SK-N-SH treated with all-trans-retinoic acid at 6 μM for 48 hours (cell line): ENCODE measurements at regions not wholly inside any gene's neighbourhood (a gene's known extent, or its start where the extent isn't known, plus 50 kb on each side); places are given as distances from the start of the nearest gene placed in this dataset.

Experiments
- ATAC-seq: fragments of 200-7000 bp; cut with Tn5 transposase; 3 replicates; pipeline ENCODE4 v1.9.1; 2020; ENCODE audit warnings: mild to moderate bottlenecking, moderate library complexity
- ARNTL ChIP-seq: fragments of 450-650 bp; formaldehyde crosslinking; IDR thresholded peaks from 2 replicates; pipeline ENCODE4 v1.5.0; 2020; ENCODE audit warnings: low read depth, mild to moderate bottlenecking, moderate library complexity, borderline replicate concordance
- BACH2 ChIP-seq: fragments of 250-450 bp; sonication (Bioruptor Pico); IDR thresholded peaks from 2 replicates; pipeline ENCODE4 v1.9.0; 2021; ENCODE audit warnings: mild to moderate bottlenecking, borderline replicate concordance
- CSDC2 ChIP-seq: fragments of 250-450 bp; sonication (Bioruptor Pico); IDR thresholded peaks from 2 replicates; pipeline ENCODE4 v1.5.0; 2020; ENCODE audit warnings: mild to moderate bottlenecking, moderate library complexity
- ESRRG ChIP-seq: fragments of 250-450 bp; sonication (Bioruptor Pico); IDR thresholded peaks from 2 replicates; pipeline ENCODE4 v1.6.1; 2021; ENCODE audit warnings: mild to moderate bottlenecking
- GLIS3 ChIP-seq: fragments of 250-450 bp; sonication (Bioruptor Pico); IDR thresholded peaks from 2 replicates; pipeline ENCODE4 v1.5.0; 2020; ENCODE audit warnings: mild to moderate bottlenecking, moderate library complexity
- ISL1 ChIP-seq: fragments of 250-450 bp; sonication (Bioruptor Pico); IDR thresholded peaks from 2 replicates; pipeline ENCODE4 v2.1.2; 2022; ENCODE audit warnings: mild to moderate bottlenecking, moderate library complexity
- OSR1 ChIP-seq: fragments of 250-450 bp; sonication (Bioruptor Pico); IDR thresholded peaks from 2 replicates; pipeline ENCODE4 v1.8.0; 2022; ENCODE audit warnings: moderate library complexity, mild to moderate bottlenecking, inconsistent platforms
- PPARA ChIP-seq: fragments of 250-450 bp; sonication (Bioruptor Pico); IDR thresholded peaks from 2 replicates; pipeline ENCODE4 v1.5.0; 2020; ENCODE audit warnings: mild to moderate bottlenecking, borderline replicate concordance
- SNAI2 ChIP-seq: fragments of 250-450 bp; sonication (Bioruptor Pico); IDR thresholded peaks from 2 replicates; pipeline ENCODE4 v1.5.0; 2020; ENCODE audit warnings: mild to moderate bottlenecking, moderate library complexity
- TOX ChIP-seq: fragments of 250-450 bp; sonication (Bioruptor Pico); IDR thresholded peaks from 2 replicates; pipeline ENCODE4 v1.8.0; 2021; ENCODE audit warnings: mild to moderate bottlenecking, moderate library complexity, borderline replicate concordance
- ZC3H10 ChIP-seq: fragments of 250-450 bp; sonication (Bioruptor Pico); IDR thresholded peaks from 2 replicates; pipeline ENCODE4 v1.5.1; 2021; ENCODE audit warnings: mild to moderate bottlenecking, moderate library complexity
- ZFP3 ChIP-seq: fragments of 250-450 bp; sonication (Bioruptor Pico); IDR thresholded peaks from 2 replicates; pipeline ENCODE4 v1.5.0; 2020; ENCODE audit warnings: mild to moderate bottlenecking, moderate library complexity
- ZFP30 ChIP-seq: fragments of 450-650 bp; formaldehyde crosslinking; IDR thresholded peaks from 2 replicates; pipeline ENCODE4 v1.5.0; 2022; ENCODE audit warnings: mild to moderate bottlenecking, moderate library complexity
- ZNF565 ChIP-seq: fragments of 450-650 bp; formaldehyde crosslinking; conservative IDR thresholded peaks from 2 replicates; pipeline ENCODE4 v1.5.0; 2020; ENCODE audit warnings: low read depth, mild to moderate bottlenecking, moderate library complexity
- ZNF70 ChIP-seq: fragments of 450-650 bp; formaldehyde crosslinking; IDR thresholded peaks from 2 replicates; pipeline ENCODE4 v1.5.0; 2020; ENCODE audit warnings: mild to moderate bottlenecking, moderate library complexity
- ZNF8 ChIP-seq: fragments of 450-650 bp; formaldehyde crosslinking; IDR thresholded peaks from 2 replicates; pipeline ENCODE4 v1.5.0; 2020; ENCODE audit warnings: mild to moderate bottlenecking, moderate library complexity
- TF ChIP-seq, protein P1 (sequence below): fragments of 250-450 bp; sonication (Bioruptor Pico); IDR thresholded peaks from 2 replicates; pipeline ENCODE4 v1.5.0; 2020; ENCODE audit warnings: mild to moderate bottlenecking, moderate library complexity
- TF ChIP-seq, protein P2 (sequence below): fragments of 250-450 bp; sonication (Bioruptor Pico); IDR thresholded peaks from 2 replicates; pipeline ENCODE4 v1.5.1; 2020; ENCODE audit warnings: low read depth, mild to moderate bottlenecking, moderate library complexity
- TF ChIP-seq, protein P3 (sequence below): fragments of 250-450 bp; sonication (Bioruptor Pico); IDR thresholded peaks from 2 replicates; pipeline ENCODE4 v1.8.0; 2021; ENCODE audit warnings: low read depth, mild to moderate bottlenecking, moderate library complexity, borderline replicate concordance
- TF ChIP-seq, protein P4 (sequence below): fragments of 250-450 bp; sonication (Bioruptor Pico); IDR thresholded peaks from 2 replicates; pipeline ENCODE4 v1.8.0; 2020; ENCODE audit warnings: mild to moderate bottlenecking, moderate library complexity, borderline replicate concordance
- TF ChIP-seq, protein P5 (sequence below): fragments of 250-450 bp; sonication (Bioruptor Pico); IDR thresholded peaks from 2 replicates; pipeline ENCODE4 v1.5.1; 2021; ENCODE audit warnings: mild to moderate bottlenecking, moderate library complexity

DNA sequence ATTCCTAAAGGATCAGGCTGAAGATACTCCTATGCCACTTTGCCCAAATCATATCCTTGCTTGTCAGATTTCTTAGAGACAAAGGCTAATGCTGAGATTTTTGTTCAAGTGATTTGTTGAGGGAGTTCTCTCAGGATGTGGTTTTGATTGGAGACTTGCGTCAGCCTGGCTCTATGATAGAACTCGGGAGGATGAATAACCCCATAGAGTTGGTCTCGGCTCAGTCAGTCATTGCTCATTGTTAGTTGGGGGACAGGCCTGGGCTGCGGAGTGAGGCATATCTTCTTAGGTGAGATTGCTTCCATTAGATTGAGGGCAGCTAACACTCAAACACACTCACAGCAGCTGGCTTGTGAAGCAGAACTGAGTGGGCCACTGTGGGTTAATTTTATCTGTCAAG lies 203.4 kb downstream of the KIF20B start:
- no peak for ATAC-seq
- TF ChIP-seq, protein P1, sequence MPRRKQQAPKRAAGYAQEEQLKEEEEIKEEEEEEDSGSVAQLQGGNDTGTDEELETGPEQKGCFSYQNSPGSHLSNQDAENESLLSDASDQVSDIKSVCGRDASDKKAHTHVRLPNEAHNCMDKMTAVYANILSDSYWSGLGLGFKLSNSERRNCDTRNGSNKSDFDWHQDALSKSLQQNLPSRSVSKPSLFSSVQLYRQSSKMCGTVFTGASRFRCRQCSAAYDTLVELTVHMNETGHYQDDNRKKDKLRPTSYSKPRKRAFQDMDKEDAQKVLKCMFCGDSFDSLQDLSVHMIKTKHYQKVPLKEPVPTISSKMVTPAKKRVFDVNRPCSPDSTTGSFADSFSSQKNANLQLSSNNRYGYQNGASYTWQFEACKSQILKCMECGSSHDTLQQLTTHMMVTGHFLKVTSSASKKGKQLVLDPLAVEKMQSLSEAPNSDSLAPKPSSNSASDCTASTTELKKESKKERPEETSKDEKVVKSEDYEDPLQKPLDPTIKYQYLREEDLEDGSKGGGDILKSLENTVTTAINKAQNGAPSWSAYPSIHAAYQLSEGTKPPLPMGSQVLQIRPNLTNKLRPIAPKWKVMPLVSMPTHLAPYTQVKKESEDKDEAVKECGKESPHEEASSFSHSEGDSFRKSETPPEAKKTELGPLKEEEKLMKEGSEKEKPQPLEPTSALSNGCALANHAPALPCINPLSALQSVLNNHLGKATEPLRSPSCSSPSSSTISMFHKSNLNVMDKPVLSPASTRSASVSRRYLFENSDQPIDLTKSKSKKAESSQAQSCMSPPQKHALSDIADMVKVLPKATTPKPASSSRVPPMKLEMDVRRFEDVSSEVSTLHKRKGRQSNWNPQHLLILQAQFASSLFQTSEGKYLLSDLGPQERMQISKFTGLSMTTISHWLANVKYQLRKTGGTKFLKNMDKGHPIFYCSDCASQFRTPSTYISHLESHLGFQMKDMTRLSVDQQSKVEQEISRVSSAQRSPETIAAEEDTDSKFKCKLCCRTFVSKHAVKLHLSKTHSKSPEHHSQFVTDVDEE, result no peak
- TF ChIP-seq ISL1 (CRISPR knock-in tag) (no peak), ZC3H10 (CRISPR knock-in tag) (no peak), GLIS3 (no peak), BACH2 (CRISPR knock-in tag) (no peak), ZFP30 (CRISPR knock-in tag) (no peak), ARNTL (CRISPR knock-in tag) (no peak), TOX (CRISPR knock-in tag) (no peak), ZFP3 (no peak), PPARA (CRISPR knock-in tag) (no peak), ESRRG (CRISPR knock-in tag) (no peak), ZNF565 (CRISPR knock-in tag) (no peak)
- TF ChIP-seq, protein P2, sequence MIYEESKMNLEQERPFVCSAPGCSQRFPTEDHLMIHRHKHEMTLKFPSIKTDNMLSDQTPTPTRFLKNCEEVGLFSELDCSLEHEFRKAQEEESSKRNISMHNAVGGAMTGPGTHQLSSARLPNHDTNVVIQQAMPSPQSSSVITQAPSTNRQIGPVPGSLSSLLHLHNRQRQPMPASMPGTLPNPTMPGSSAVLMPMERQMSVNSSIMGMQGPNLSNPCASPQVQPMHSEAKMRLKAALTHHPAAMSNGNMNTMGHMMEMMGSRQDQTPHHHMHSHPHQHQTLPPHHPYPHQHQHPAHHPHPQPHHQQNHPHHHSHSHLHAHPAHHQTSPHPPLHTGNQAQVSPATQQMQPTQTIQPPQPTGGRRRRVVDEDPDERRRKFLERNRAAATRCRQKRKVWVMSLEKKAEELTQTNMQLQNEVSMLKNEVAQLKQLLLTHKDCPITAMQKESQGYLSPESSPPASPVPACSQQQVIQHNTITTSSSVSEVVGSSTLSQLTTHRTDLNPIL, result no peak
- TF ChIP-seq, protein P3, sequence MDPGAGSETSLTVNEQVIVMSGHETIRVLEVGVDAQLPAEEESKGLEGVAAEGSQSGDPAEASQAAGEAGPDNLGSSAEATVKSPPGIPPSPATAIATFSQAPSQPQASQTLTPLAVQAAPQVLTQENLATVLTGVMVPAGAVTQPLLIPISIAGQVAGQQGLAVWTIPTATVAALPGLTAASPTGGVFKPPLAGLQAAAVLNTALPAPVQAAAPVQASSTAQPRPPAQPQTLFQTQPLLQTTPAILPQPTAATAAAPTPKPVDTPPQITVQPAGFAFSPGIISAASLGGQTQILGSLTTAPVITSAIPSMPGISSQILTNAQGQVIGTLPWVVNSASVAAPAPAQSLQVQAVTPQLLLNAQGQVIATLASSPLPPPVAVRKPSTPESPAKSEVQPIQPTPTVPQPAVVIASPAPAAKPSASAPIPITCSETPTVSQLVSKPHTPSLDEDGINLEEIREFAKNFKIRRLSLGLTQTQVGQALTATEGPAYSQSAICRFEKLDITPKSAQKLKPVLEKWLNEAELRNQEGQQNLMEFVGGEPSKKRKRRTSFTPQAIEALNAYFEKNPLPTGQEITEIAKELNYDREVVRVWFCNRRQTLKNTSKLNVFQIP (CRISPR knock-in tag), result no peak
- TF ChIP-seq, protein P4, sequence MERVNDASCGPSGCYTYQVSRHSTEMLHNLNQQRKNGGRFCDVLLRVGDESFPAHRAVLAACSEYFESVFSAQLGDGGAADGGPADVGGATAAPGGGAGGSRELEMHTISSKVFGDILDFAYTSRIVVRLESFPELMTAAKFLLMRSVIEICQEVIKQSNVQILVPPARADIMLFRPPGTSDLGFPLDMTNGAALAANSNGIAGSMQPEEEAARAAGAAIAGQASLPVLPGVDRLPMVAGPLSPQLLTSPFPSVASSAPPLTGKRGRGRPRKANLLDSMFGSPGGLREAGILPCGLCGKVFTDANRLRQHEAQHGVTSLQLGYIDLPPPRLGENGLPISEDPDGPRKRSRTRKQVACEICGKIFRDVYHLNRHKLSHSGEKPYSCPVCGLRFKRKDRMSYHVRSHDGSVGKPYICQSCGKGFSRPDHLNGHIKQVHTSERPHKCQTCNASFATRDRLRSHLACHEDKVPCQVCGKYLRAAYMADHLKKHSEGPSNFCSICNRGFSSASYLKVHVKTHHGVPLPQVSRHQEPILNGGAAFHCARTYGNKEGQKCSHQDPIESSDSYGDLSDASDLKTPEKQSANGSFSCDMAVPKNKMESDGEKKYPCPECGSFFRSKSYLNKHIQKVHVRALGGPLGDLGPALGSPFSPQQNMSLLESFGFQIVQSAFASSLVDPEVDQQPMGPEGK (CRISPR knock-in tag), result no peak

DNA sequence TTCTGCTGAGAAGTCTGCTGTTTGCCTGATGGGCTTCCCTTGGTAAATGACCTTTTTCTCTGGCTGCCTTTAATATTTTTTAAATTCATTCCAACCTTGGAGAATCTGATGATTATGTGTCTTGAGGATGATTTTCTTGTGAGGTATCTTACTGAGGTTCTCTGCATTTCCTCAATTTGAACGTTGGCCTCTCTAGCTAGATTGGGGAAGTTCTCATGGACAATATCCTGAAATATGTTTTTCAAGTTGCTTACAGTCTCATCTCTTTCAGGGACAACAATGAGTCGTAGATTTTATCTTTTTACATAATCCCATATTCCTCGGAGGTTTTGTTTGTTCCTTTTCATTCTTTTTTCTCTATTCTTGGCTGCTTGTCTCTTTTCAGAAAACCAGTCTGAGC lies 208.4 kb downstream of the KIF20B start:
- ATAC-seq, result no peak
- TF ChIP-seq, protein P3 (CRISPR knock-in tag), result no peak
- no peak for TF ChIP-seq CSDC2 (CRISPR knock-in tag)
- no peak for TF ChIP-seq GLIS3
- TF ChIP-seq, protein P4 (CRISPR knock-in tag), result no peak

DNA sequence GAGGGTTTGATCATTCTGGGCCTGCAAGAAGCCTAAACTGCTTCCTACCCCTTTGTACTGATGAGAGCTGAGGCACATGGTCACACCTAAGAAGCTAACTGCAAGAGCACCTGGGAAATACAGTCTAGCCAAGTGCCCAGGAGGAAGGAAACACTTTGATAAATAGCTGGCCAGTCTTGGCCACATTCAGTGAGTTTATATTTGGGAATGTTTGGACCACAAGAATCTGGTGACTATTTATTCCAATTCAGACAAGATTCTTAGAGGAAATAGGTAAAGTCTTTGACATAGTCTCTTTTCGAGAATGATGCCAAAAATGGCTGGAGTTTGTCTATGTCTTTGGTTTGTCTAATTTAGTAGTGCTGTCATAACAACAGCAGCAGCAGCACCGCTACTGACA lies 213.6 kb downstream of the KIF20B start:
- TF ChIP-seq ZNF70 (CRISPR knock-in tag) (no peak), TOX (CRISPR knock-in tag) (no peak), ZNF8 (no peak), BACH2 (CRISPR knock-in tag) (no peak), OSR1 (no peak), GLIS3 (no peak), ZFP3 (no peak), ISL1 (CRISPR knock-in tag) (no peak), SNAI2 (CRISPR knock-in tag) (no peak), ESRRG (CRISPR knock-in tag) (no peak), ZNF565 (CRISPR knock-in tag) (no peak)
- TF ChIP-seq, protein P5, sequence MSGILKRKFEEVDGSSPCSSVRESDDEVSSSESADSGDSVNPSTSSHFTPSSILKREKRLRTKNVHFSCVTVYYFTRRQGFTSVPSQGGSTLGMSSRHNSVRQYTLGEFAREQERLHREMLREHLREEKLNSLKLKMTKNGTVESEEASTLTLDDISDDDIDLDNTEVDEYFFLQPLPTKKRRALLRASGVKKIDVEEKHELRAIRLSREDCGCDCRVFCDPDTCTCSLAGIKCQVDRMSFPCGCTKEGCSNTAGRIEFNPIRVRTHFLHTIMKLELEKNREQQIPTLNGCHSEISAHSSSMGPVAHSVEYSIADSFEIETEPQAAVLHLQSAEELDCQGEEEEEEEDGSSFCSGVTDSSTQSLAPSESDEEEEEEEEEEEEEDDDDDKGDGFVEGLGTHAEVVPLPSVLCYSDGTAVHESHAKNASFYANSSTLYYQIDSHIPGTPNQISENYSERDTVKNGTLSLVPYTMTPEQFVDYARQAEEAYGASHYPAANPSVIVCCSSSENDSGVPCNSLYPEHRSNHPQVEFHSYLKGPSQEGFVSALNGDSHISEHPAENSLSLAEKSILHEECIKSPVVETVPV (CRISPR knock-in tag), result no peak
- TF ChIP-seq, protein P1, result no peak
- no peak for ATAC-seq
